H7 (cell line): ENCODE measurements at regions not wholly inside any gene's neighbourhood (a gene's known extent, or its start where the extent isn't known, plus 50 kb on each side); places are given as distances from the start of the nearest gene placed in this dataset.

Source experiments
- DNase-seq: peaks from one replicate; pipeline ENCODE4 v3.0.0; 2012
- H3K27me3 ChIP-seq: 2 replicates; pipeline ENCODE4 v1.6.0; 2011; ENCODE audit warnings: mild to moderate bottlenecking, low read length; ENCODE audit not compliant: control insufficient read depth, insufficient read depth
- H3K36me3 ChIP-seq: replicated peaks from 2 replicates; pipeline ENCODE4 v1.5.1; 2011; ENCODE audit warnings: low read length; ENCODE audit not compliant: control insufficient read depth, insufficient read depth
- H3K4me3 ChIP-seq: 2 replicates; pipeline ENCODE4 v1.5.1; 2011; ENCODE audit warnings: low read depth, mild to moderate bottlenecking, control low read depth, low read length, moderate library complexity; ENCODE audit not compliant: insufficient read depth

GRCh38 chr10:28971255-28971654 lies 293.9 kb downstream of the BAMBI start:
- Histone ChIP-seq H3K27me3 (no peaks in the 10 kb centered on the region; the same call in 1 of the 2 replicates), H3K36me3 (no peaks in the 10 kb centered on the region), H3K4me3 (no peak overlapping the region)
- no peak for DNase-seq

GRCh38 chr10:28971764-28972163 lies 294.4 kb downstream of the BAMBI start:
- DNase-seq, result no peak
- no peaks in the 10 kb centered on the region for H3K36me3 ChIP-seq
- H3K27me3 ChIP-seq, result no peaks in the 10 kb centered on the region; the same call in 1 of the 2 replicates
- no peak overlapping the region for H3K4me3 ChIP-seq

GRCh38 chr10:28973309-28973972 lies 296.1 kb downstream of the BAMBI start:
- Histone ChIP-seq H3K36me3 (no peaks in the 10 kb centered on the region), H3K27me3 (no peaks in the 10 kb centered on the region; the same call in 1 of the 2 replicates), H3K4me3 (no peak overlapping the region)
- no peak for DNase-seq

- no peaks in the 10 kb centered on the region; the same call in 1 of the 2 replicates for H3K27me3 ChIP-seq
- no peaks in the 10 kb centered on the region for H3K36me3 ChIP-seq
- no peak for DNase-seq
- H3K4me3 ChIP-seq, result no peak overlapping the region
These were observed 298.7 kb downstream of the BAMBI start for GRCh38 chr10:28975891-28976531.

- H3K36me3 ChIP-seq, result no peaks in the 10 kb centered on the region
- H3K27me3 ChIP-seq, result no peaks in the 10 kb centered on the region; the same call in 1 of the 2 replicates
- no peak overlapping the region for H3K4me3 ChIP-seq
- DNase-seq, result no peak
These were observed 300.2 kb downstream of the BAMBI start for GRCh38 chr10:28977518-28977917.

- no peak overlapping the region for H3K4me3 ChIP-seq
- peak; percentile 23 for DNase-seq
- H3K36me3 ChIP-seq, result no peaks in the 10 kb centered on the region
- H3K27me3 ChIP-seq, result no peaks in the 10 kb centered on the region; the same call in 1 of the 2 replicates
These were observed 302.9 kb downstream of the BAMBI start for GRCh38 chr10:28980264-28980663.

GRCh38 chr10:28981007-28981406 lies 303.7 kb downstream of the BAMBI start:
- Histone ChIP-seq H3K36me3 (no peaks in the 10 kb centered on the region), H3K4me3 (no peak overlapping the region), H3K27me3 (no peaks in the 10 kb centered on the region)
- no peak for DNase-seq

GRCh38 chr10:28982974-28983373 lies 305.7 kb downstream of the BAMBI start:
- Histone ChIP-seq H3K36me3 (no peaks in the 10 kb centered on the region), H3K27me3 (no peaks in the 10 kb centered on the region), H3K4me3 (no peak overlapping the region)
- DNase-seq, result no peak

- H3K4me3 ChIP-seq, result no peak overlapping the region
- no peaks in the 10 kb centered on the region for H3K27me3 ChIP-seq
- DNase-seq, result no peak
- no peaks in the 10 kb centered on the region for H3K36me3 ChIP-seq
These were observed 305.1 kb upstream of the LYZL1 start for GRCh38 chr10:28983799-28984198.

- Histone ChIP-seq H3K27me3 (no peaks in the 10 kb centered on the region), H3K4me3 (no peak overlapping the region), H3K36me3 (no peaks in the 10 kb centered on the region)
- DNase-seq, result no peak
These were observed 304.4 kb upstream of the LYZL1 start for GRCh38 chr10:28984431-28984830.

- Histone ChIP-seq H3K27me3 (no peaks in the 10 kb centered on the region), H3K4me3 (no peak overlapping the region), H3K36me3 (no peaks in the 10 kb centered on the region)
- no peak for DNase-seq
These were observed 303.6 kb upstream of the LYZL1 start for GRCh38 chr10:28985137-28985885.

- no peak for DNase-seq
- Histone ChIP-seq H3K27me3 (no peaks in the 10 kb centered on the region), H3K4me3 (no peak overlapping the region), H3K36me3 (no peaks in the 10 kb centered on the region)
These were observed 302.6 kb upstream of the LYZL1 start for GRCh38 chr10:28986117-28986792.

GRCh38 chr10:28986856-28987255 lies 302.0 kb upstream of the LYZL1 start:
- Histone ChIP-seq H3K36me3 (no peaks in the 10 kb centered on the region), H3K27me3 (no peaks in the 10 kb centered on the region), H3K4me3 (no peak overlapping the region)
- DNase-seq, result no peak

- H3K27me3 ChIP-seq, result no peaks in the 10 kb centered on the region
- no peak for DNase-seq
- H3K36me3 ChIP-seq, result no peaks in the 10 kb centered on the region
- H3K4me3 ChIP-seq, result no peak overlapping the region
These were observed 301.1 kb upstream of the LYZL1 start for GRCh38 chr10:28987555-28988320.
